IgD-negative memory B cell (primary cell): ENCODE measurements at regions not wholly inside any gene's neighbourhood (a gene's known extent, or its start where the extent isn't known, plus 50 kb on each side); places are given as distances from the start of the nearest gene placed in this dataset.
A peak's percentile ranks its signal among the peaks of the same experiment; 100 is the strongest.

Experiments used
- H3K27ac Mint-ChIP-seq, 3 donors: one replicate each; pipeline ENCODE4 v1.8.0; 2020 to 2022; ENCODE audit warnings: mild to moderate bottlenecking in 3 of 3, mixed read lengths in 3 of 3, moderate library complexity in 1 of 3
- H3K27me3 Mint-ChIP-seq: one replicate; pipeline ENCODE4 v1.8.0; 2021; ENCODE audit warnings: mixed read lengths
- H3K36me3 Mint-ChIP-seq: one replicate; pipeline ENCODE4 v1.8.0; 2020; ENCODE audit warnings: mild to moderate bottlenecking, mixed read lengths
- H3K4me1 Mint-ChIP-seq, 3 donors: one replicate each; pipeline ENCODE4 v1.8.0; 2020 to 2022; ENCODE audit warnings: mixed read lengths in 3 of 3, mild to moderate bottlenecking in 1 of 3
- H3K4me3 Mint-ChIP-seq, 4 donors: one replicate each; pipeline ENCODE4 v1.8.0; 2020 to 2022; ENCODE audit warnings: mild to moderate bottlenecking in 4 of 4, mixed read lengths in 4 of 4, moderate library complexity in 3 of 4
- H3K9me3 Mint-ChIP-seq, 3 donors: one replicate each; pipeline ENCODE4 v1.8.0; 2020 to 2021; ENCODE audit warnings: mixed read lengths in 3 of 3, mild to moderate bottlenecking in 1 of 3

DNA sequence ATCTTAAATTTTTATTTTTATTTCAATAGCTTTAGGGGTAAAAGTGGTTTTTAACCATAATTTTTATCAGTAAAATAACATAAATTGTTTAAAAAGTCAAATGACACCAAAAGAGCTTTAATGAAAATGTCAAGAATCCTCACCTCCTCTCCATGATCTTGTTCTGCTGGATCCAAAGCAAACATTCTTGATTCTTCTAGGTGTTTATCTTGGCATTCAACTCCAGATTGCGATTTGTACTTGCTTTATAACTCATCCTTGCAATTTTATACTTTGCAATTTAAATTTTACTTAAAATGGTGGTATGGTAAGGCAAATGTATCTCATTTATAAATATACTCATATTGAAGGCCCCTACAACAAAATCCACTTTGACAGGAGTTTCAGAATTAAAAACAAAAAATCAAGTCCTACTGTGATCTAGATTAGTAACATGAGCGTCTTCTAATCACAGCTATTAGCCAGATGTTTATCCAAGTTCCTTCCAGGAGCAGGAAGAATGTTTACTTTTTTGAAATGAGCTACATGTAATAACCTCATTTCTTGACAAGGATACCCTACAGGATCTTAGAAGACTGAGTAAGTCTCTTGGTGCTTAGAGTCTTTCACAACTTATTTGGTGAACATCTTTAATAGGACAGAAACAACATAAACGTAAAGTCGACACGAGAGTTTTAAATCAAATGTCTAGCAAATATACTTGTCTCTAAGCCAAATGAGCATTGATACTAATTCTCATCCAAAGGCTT lies 72.4 kb upstream of the CARD18 start:
- H3K27me3 Mint-ChIP-seq, result peaks cover 2% of the 10 kb centered on the region
- H3K27ac Mint-ChIP-seq, result no peak overlapping the region
- H3K4me1 Mint-ChIP-seq, result peaks cover 0 to 14% (median 0%) of the 10 kb centered on the region in 3 donors
- H3K4me3 Mint-ChIP-seq, result no peak overlapping the region
- H3K36me3 Mint-ChIP-seq, result no peaks in the 10 kb centered on the region
- no peaks in the 10 kb centered on the region for H3K9me3 Mint-ChIP-seq

DNA sequence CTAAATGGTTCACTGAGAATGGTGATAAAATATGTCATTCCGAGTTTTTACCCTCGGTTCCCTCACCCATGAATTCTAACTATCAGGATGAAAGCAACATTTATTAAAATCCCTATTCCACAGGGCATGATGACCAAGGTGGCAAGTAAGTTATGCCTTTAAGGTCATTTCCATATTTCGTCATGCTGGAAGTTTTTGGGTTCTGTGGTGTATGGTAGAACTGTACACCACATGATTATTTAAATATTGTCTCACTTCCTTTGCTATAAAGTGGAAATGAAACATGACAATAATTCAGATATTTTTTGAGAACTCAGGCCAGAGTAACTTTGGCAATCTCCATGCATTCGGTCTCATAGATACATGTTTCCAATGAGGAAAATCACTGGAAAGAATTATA lies 68.5 kb upstream of the CARD18 start:
- no peak overlapping the region for H3K27ac Mint-ChIP-seq
- peaks cover 2% of the 10 kb centered on the region for H3K27me3 Mint-ChIP-seq
- H3K4me3 Mint-ChIP-seq, result no peak overlapping the region
- H3K36me3 Mint-ChIP-seq, result no peaks in the 10 kb centered on the region
- peaks cover 0 to 9% (median 0%) of the 10 kb centered on the region in 3 donors for H3K4me1 Mint-ChIP-seq
- H3K9me3 Mint-ChIP-seq, result no peaks in the 10 kb centered on the region

DNA sequence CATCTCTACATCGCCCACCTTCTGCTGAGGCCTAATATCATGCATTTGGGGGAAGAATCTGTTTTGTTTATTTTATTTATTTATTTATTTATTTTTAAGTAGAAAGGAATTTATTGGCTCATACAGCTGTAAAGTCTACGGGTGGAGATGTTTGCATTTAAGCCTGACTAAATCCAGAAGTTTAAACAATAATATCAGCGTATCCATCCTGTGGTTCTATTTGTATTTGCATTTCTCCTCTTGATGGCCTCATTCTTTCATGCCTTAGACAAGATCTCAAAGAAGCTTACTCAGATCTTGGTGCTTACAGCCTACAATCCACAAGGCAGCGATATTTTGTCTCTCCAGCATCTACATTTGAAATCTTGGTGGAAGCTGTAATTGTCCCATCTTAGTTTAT lies 67.1 kb upstream of the CARD18 start:
- H3K27ac Mint-ChIP-seq, result no peak overlapping the region
- peaks cover 0 to 11% (median 0%) of the 10 kb centered on the region in 3 donors for H3K4me1 Mint-ChIP-seq
- H3K9me3 Mint-ChIP-seq, result no peaks in the 10 kb centered on the region
- no peak overlapping the region for H3K4me3 Mint-ChIP-seq
- no peaks in the 10 kb centered on the region for H3K36me3 Mint-ChIP-seq
- H3K27me3 Mint-ChIP-seq, result peaks cover 2% of the 10 kb centered on the region

DNA sequence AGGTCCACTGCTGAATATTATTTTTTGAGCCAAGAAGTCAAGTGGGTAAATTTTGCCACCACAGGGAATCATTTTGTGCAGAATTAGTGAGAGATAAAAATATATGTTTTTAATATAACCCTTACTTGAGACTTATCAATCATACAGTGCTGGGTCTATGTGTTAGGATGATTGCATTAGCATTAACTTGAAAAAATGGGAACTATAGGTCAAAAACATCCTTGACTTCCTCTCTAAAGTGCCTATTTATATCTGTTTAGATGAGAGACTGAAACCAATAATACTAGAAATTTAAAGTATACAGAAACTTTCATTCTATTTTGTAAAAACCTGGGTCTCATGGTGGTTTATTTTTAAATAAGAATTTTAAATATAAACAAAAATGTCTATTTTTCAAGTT lies 65.1 kb upstream of the CARD18 start:
- Mint-ChIP-seq H3K36me3 (no peaks in the 10 kb centered on the region), H3K27me3 (peaks cover 2% of the 10 kb centered on the region), H3K27ac (no peak overlapping the region), H3K4me1 (peaks cover 0 to 11% (median 0%) of the 10 kb centered on the region in 3 donors), H3K4me3 (no peak overlapping the region), H3K9me3 (peaks cover 0 to 2% (median 1%) of the 10 kb centered on the region in 3 donors)

DNA sequence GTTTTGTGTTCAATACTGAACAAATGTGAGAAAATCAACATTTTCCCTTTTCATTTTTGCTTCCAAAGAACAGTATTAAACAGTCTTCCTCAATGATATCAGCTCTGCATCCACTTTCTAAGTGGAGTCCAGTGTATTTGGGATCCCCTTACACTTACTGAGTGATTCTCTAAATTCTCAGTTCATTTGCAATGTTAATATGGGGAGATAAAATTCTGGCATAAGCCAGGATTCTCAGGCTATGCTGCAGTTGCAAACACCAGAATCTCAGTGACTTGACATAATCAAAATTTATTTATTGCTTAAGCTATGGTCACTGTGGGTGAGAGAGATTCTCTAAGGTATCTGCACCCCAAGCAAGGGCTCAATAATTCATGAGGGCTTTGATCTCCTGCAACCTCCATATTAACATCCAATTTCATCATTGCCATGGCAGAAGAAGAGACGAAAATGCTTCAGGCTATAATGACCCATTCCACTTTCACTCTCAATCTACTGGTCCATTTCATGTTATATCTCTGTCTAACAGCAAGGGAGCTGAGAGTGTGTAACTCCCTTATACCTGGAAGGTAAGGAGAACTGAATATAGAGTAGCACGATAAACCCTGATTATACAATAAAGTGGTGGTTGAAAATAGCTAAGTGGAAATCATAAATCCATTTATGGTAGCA lies 64.1 kb upstream of the CARD18 start:
- no peak overlapping the region for H3K4me3 Mint-ChIP-seq
- H3K9me3 Mint-ChIP-seq, result peaks cover 0 to 3% (median 2%) of the 10 kb centered on the region in 3 donors
- H3K27ac Mint-ChIP-seq, result no peak overlapping the region
- peaks cover 2% of the 10 kb centered on the region for H3K27me3 Mint-ChIP-seq
- H3K4me1 Mint-ChIP-seq, result peaks cover 0 to 11% (median 0%) of the 10 kb centered on the region in 3 donors
- no peaks in the 10 kb centered on the region for H3K36me3 Mint-ChIP-seq

DNA sequence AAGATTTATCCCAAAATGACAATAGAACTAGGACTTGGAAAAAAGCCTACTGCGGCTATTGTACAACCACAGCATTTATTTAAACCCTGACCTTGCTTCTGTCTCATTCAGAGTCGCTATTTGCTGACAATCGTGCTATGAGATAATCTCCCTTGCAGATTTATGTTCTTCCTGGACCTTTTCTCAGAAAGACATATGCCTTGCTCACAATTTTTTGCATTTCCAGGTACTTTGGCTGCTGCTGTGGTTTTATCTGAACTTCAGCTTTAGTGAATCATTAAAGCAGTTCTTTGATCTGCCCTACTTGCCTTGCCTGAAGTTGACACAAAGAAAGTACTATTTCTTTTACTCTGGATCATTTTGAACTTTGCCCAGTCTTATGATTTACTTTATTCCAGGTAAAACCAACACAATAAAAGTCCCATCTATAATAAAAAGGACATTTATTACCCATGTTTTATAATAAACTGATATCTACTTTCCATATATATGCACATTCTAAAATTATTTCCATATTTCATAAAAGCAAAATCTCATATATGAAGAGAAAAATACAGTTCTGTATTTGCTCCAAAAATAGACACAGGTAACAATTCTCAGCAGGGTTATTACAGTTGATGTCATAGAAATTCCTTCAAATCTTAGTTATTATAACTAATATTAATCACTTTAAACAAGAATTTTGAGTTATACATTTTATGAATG lies 63.4 kb upstream of the CARD18 start:
- H3K36me3 Mint-ChIP-seq, result no peaks in the 10 kb centered on the region
- H3K4me3 Mint-ChIP-seq, result no peak overlapping the region

DNA sequence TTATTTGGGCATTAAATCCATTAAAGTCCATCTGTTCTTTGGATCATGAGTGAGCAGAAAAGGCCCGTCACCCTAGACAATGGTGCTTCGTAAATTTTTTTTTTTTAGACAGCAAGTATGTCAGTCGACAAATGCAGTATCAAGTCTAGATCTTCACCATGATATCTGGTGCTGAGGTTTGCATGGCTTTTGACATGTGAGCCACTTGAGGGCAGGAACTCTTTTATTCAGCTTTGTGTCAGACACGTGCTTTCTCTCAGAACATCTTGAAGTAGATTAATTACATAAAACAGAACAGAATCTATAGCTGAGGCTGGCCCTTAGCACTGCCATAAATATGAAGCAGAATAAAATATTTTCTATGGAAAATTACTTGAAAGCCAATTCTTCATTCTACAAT lies 62.9 kb upstream of the CARD18 start:
- H3K27me3 Mint-ChIP-seq, result no peaks in the 10 kb centered on the region
- no peak overlapping the region for H3K4me3 Mint-ChIP-seq
- peaks cover 0 to 3% (median 2%) of the 10 kb centered on the region in 3 donors for H3K9me3 Mint-ChIP-seq
- H3K27ac Mint-ChIP-seq, result no peak overlapping the region
- H3K36me3 Mint-ChIP-seq, result no peaks in the 10 kb centered on the region
- peaks cover 0 to 1% (median 0%) of the 10 kb centered on the region in 3 donors for H3K4me1 Mint-ChIP-seq

More for the DNA sequence above, 63.4 kb upstream of the CARD18 start:
- no peak overlapping the region for H3K27ac Mint-ChIP-seq
- peaks cover 0 to 4% (median 0%) of the 10 kb centered on the region in 3 donors for H3K4me1 Mint-ChIP-seq
- peaks cover 0 to 3% (median 2%) of the 10 kb centered on the region in 3 donors for H3K9me3 Mint-ChIP-seq
- no peaks in the 10 kb centered on the region for H3K27me3 Mint-ChIP-seq

DNA sequence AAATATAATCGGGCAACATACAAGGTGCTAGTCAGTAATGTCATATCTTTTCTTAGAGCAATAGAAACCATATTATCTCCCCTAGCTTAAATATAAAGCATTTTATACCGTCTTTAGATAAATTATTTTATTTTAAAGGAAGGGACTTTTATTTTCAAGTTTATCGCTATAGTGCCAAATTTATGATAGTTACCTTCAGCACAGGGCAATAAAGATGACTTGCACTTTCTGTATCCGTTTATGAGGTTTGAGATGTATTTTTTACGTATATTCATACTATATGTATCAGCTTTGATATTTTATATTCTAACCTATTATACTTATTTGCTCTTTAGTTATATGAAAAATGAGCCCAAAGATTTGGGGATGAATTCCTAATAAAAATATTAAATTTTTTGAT lies 61.6 kb upstream of the CARD18 start:
- Mint-ChIP-seq H3K27ac (no peak overlapping the region), H3K4me3 (no peak overlapping the region), H3K36me3 (no peaks in the 10 kb centered on the region), H3K9me3 (peaks cover 0 to 3% (median 2%) of the 10 kb centered on the region in 3 donors), H3K27me3 (no peaks in the 10 kb centered on the region), H3K4me1 (peaks cover 0 to 1% (median 0%) of the 10 kb centered on the region in 3 donors)

DNA sequence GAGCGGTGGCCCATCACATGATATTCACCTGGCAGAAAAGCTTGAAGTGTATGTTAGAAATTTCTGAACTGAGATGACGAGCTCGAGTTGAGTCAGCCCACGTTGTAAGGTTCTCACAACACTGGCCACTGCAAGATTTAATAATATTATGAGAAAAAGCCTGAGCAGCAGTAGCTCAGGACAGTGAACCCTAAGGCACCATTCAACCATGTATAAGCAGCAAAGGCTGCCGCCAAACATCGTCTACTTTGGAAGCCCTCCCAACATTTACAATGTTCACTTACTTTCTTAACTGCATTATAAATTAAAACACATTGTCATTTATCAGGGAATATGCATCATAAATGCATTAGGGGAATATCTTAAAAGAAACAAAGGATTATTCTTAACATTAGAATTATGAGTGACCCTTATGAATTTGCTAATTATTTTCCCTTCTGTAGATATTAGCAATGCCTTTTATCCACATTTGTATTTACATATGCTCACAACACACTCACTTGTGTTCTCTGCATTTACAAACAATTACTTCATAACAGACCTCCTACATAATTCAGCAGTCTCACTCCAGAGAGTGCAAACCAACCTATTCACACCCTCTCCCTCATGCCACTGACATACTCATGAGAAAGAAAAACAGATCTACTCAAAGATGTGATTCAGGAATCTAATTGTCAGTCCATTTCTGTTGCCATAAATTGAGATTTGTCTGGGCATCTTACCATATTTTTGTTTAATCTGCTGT lies 57.7 kb upstream of the CARD18 start:
- Mint-ChIP-seq H3K9me3 (peaks cover 0 to 3% (median 2%) of the 10 kb centered on the region in 3 donors), H3K4me3 (no peak overlapping the region), H3K27me3 (no peaks in the 10 kb centered on the region), H3K36me3 (no peaks in the 10 kb centered on the region), H3K27ac (no peak overlapping the region), H3K4me1 (no peaks in the 10 kb centered on the region)

DNA sequence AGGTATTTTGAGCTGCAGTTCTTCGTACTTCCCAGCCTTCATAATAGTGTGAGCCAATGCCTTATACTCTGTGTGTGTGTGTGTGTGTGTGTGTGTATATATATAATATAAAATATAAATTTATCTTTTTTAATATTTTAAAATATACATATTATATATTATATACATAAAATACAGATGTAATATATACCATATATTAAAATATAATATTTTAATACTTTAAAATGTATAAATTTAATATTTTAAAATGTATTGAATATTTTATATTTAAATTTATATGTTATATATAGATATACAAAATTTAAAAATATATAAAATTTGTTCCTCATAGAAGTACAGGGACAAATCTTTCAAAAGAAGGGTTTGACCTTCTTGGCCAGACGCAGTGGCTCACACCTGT lies 53.7 kb upstream of the CARD18 start:
- H3K27ac Mint-ChIP-seq, result no peak overlapping the region
- H3K27me3 Mint-ChIP-seq, result no peaks in the 10 kb centered on the region
- H3K9me3 Mint-ChIP-seq, result no peaks in the 10 kb centered on the region
- H3K4me1 Mint-ChIP-seq, result no peaks in the 10 kb centered on the region
- no peaks in the 10 kb centered on the region for H3K36me3 Mint-ChIP-seq
- no peak overlapping the region for H3K4me3 Mint-ChIP-seq

DNA sequence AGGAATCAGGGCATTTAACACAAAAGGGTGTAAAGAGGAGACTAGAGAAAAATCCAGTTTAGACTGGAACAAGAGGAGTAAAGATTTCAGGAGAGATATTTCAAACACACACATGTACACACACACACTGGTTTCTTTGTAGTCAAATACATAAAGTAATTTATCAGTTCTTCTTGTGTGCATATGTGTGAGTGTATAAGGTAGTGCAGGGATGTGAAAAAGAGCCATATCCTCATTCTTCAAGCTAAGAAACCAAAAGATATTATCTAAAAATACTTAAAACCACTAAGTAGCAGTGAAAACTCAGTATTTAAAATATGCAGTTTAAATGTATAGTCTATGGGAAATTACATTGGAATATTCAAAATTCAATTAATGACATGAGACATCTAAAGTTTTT lies 52.5 kb upstream of the CARD18 start:
- H3K27me3 Mint-ChIP-seq, result no peaks in the 10 kb centered on the region

DNA sequence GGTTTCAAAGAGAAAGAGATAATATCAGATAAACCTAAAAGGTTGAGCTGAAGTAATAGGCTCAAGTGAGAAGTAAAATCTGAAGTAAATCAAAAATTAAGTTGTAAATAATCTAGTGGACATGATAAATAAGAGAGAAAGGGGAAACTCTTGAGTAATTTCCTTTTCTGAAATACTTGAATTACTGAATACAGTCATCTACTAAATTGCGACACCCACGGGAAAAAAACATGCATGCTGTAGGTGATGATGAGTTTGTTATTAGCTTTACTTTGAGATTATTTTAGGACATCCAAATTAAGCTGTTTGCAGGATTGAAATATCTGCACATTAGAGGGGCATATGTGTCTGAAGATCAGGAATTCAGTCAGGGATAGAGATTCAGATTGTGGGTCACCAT lies 50.0 kb upstream of the CARD18 start:
- Mint-ChIP-seq H3K4me3 (no peak overlapping the region), H3K27ac (peak overlapping the region in 1 of 3 donors; percentile 11), H3K36me3 (no peaks in the 10 kb centered on the region), H3K27me3 (no peaks in the 10 kb centered on the region), H3K9me3 (no peaks in the 10 kb centered on the region), H3K4me1 (no peaks in the 10 kb centered on the region)

More for the DNA sequence above, 52.5 kb upstream of the CARD18 start:
- Mint-ChIP-seq H3K4me3 (no peak overlapping the region), H3K27ac (no peak overlapping the region), H3K4me1 (no peaks in the 10 kb centered on the region), H3K36me3 (no peaks in the 10 kb centered on the region), H3K9me3 (no peaks in the 10 kb centered on the region)
